GM10266 (cell line): ENCODE measurements at regions not wholly inside any gene's neighbourhood (a gene's known extent, or its start where the extent isn't known, plus 50 kb on each side); places are given as distances from the start of the nearest gene placed in this dataset.

Experiments
- DNase-seq: peaks from one replicate; pipeline ENCODE4 v3.0.0; 2012; ENCODE audit errors: extremely low spot score
- CTCF ChIP-seq: IDR thresholded peaks from 2 replicates; pipeline ENCODE4 v1.5.1; 2012; ENCODE audit warnings: mild to moderate bottlenecking, low read depth; ENCODE audit not compliant: control insufficient read depth, insufficient read depth; ENCODE audit errors: missing control alignments

GRCh38 chr13:56850852-56851251 is 289.9 kb upstream of the PRR20A start:
- no peak for DNase-seq
- no peak for TF ChIP-seq CTCF

GRCh38 chr13:56861476-56861875 is 279.2 kb upstream of the PRR20A start:
- TF ChIP-seq CTCF = no peak
- DNase-seq = no peak

GRCh38 chr13:56864451-56864850 is 276.3 kb upstream of the PRR20A start:
- no peak for DNase-seq
- no peak for TF ChIP-seq CTCF

- TF ChIP-seq CTCF = no peak
- DNase-seq = no peak
These were observed 275.3 kb upstream of the PRR20A start for GRCh38 chr13:56865416-56865815.

- TF ChIP-seq CTCF = no peak
- no peak for DNase-seq
These were observed 271.0 kb upstream of the PRR20A start for GRCh38 chr13:56869671-56870070.

- TF ChIP-seq CTCF = no peak
- DNase-seq = no peak
These were observed 254.3 kb upstream of the PRR20A start for GRCh38 chr13:56886398-56886797.

- no peak for TF ChIP-seq CTCF
- no peak for DNase-seq
These were observed 252.3 kb upstream of the PRR20A start for GRCh38 chr13:56888455-56888854.
